Mucosa of rectum (tissue), 2 donors: ENCODE measurements at regions not wholly inside any gene's neighbourhood (a gene's known extent, or its start where the extent isn't known, plus 50 kb on each side); places are given as distances from the start of the nearest gene placed in this dataset.

Experiments used
- H3K27ac ChIP-seq, 2 donors: one replicate each; pipeline ENCODE4 v1.7.0; 2013; ENCODE audit warnings: inconsistent platforms in 2 of 2, low read depth in 2 of 2, low read length in 2 of 2
- H3K27me3 ChIP-seq, 2 donors: one replicate each; pipeline ENCODE4 v1.7.0; 2013; ENCODE audit warnings: low read length in 2 of 2; ENCODE audit not compliant: control insufficient read depth in 2 of 2, insufficient read depth in 2 of 2
- H3K36me3 ChIP-seq, 2 donors: one replicate each; pipeline ENCODE4 v1.7.0; 2013; ENCODE audit warnings: low read length in 2 of 2; ENCODE audit not compliant: control insufficient read depth in 2 of 2, insufficient read depth in 2 of 2
- H3K4me1 ChIP-seq, 2 donors: one replicate each; pipeline ENCODE4 v1.7.0; 2013; ENCODE audit warnings: low read length in 2 of 2, mild to moderate bottlenecking in 1 of 2; ENCODE audit not compliant: control insufficient read depth in 2 of 2, insufficient read depth in 2 of 2
- H3K4me3 ChIP-seq, 2 donors: one replicate each; pipeline ENCODE4 v1.7.0; 2013; ENCODE audit warnings: low read length in 2 of 2
- H3K9ac ChIP-seq, 2 donors: one replicate each; pipeline ENCODE4 v1.7.0; 2013; ENCODE audit warnings: low read length in 2 of 2, low read depth in 1 of 2, mild to moderate bottlenecking in 1 of 2
- H3K9me3 ChIP-seq, 2 donors: one replicate each; pipeline ENCODE4 v1.7.0; 2013; ENCODE audit warnings: low read length in 2 of 2; ENCODE audit not compliant: control insufficient read depth in 2 of 2
- donor health status: healthy.
- donor health status: Normal muscosa, but diverticular disease.

- no peaks in the 10 kb centered on the region for H3K4me1 ChIP-seq
- no peak overlapping the region for H3K9ac ChIP-seq
- H3K9me3 ChIP-seq, result no peaks in the 10 kb centered on the region
- H3K27ac ChIP-seq, result no peak overlapping the region
- no peaks in the 10 kb centered on the region for H3K27me3 ChIP-seq
- H3K4me3 ChIP-seq, result no peak overlapping the region
- no peaks in the 10 kb centered on the region for H3K36me3 ChIP-seq
Measured at GRCh38 chr1:58258082-58258481, 288.4 kb downstream of the OMA1 start.

GRCh38 chr1:58257003-58257402 is 289.5 kb downstream of the OMA1 start:
- H3K27me3 ChIP-seq, result no peaks in the 10 kb centered on the region
- no peaks in the 10 kb centered on the region for H3K9me3 ChIP-seq
- no peaks in the 10 kb centered on the region for H3K4me1 ChIP-seq
- H3K4me3 ChIP-seq, result no peak overlapping the region
- H3K27ac ChIP-seq, result no peak overlapping the region
- no peak overlapping the region for H3K9ac ChIP-seq
- no peaks in the 10 kb centered on the region for H3K36me3 ChIP-seq

GRCh38 chr1:58256546-58256945 is 290.0 kb downstream of the OMA1 start:
- H3K27ac ChIP-seq, result no peak overlapping the region
- H3K36me3 ChIP-seq, result no peaks in the 10 kb centered on the region
- no peak overlapping the region for H3K9ac ChIP-seq
- no peaks in the 10 kb centered on the region for H3K4me1 ChIP-seq
- no peaks in the 10 kb centered on the region for H3K27me3 ChIP-seq
- no peaks in the 10 kb centered on the region for H3K9me3 ChIP-seq
- H3K4me3 ChIP-seq, result no peak overlapping the region

- Histone ChIP-seq H3K4me3 (no peak overlapping the region), H3K27ac (no peak overlapping the region), H3K27me3 (no peaks in the 10 kb centered on the region), H3K36me3 (no peaks in the 10 kb centered on the region), H3K4me1 (no peaks in the 10 kb centered on the region), H3K9ac (no peak overlapping the region), H3K9me3 (no peaks in the 10 kb centered on the region)
Measured at GRCh38 chr1:58256041-58256440, 290.5 kb downstream of the OMA1 start.

GRCh38 chr1:58255192-58255591 is 291.3 kb downstream of the OMA1 start:
- no peak overlapping the region for H3K4me3 ChIP-seq
- H3K9me3 ChIP-seq, result no peaks in the 10 kb centered on the region
- peaks cover 4 to 6% of the 10 kb centered on the region in 2 donors for H3K27me3 ChIP-seq
- H3K4me1 ChIP-seq, result no peaks in the 10 kb centered on the region
- H3K36me3 ChIP-seq, result no peaks in the 10 kb centered on the region
- H3K9ac ChIP-seq, result no peak overlapping the region
- H3K27ac ChIP-seq, result no peak overlapping the region

- Histone ChIP-seq H3K36me3 (no peaks in the 10 kb centered on the region), H3K27ac (no peak overlapping the region), H3K27me3 (peaks cover 8 to 15% of the 10 kb centered on the region in 2 donors), H3K9ac (no peak overlapping the region), H3K4me3 (no peak overlapping the region), H3K9me3 (no peaks in the 10 kb centered on the region), H3K4me1 (no peaks in the 10 kb centered on the region)
Measured at GRCh38 chr1:58251430-58252073, 295.0 kb downstream of the OMA1 start.

- Histone ChIP-seq H3K27ac (no peak overlapping the region), H3K4me3 (peak overlapping the region in 1 of 2 donors; percentile 7), H3K27me3 (peaks cover 8 to 15% of the 10 kb centered on the region in 2 donors), H3K4me1 (no peaks in the 10 kb centered on the region), H3K9ac (no peak overlapping the region), H3K36me3 (no peaks in the 10 kb centered on the region), H3K9me3 (no peaks in the 10 kb centered on the region)
Measured at GRCh38 chr1:58250587-58250948, 296.0 kb downstream of the OMA1 start.

GRCh38 chr1:58249737-58250586 is 296.6 kb downstream of the OMA1 start:
- H3K4me1 ChIP-seq, result no peaks in the 10 kb centered on the region
- peak overlapping the region in 1 of 2 donors; percentile 7 for H3K4me3 ChIP-seq
- H3K9ac ChIP-seq, result no peak overlapping the region
- peaks cover 8 to 15% of the 10 kb centered on the region in 2 donors for H3K27me3 ChIP-seq
- no peaks in the 10 kb centered on the region for H3K9me3 ChIP-seq
- H3K27ac ChIP-seq, result no peak overlapping the region
- H3K36me3 ChIP-seq, result no peaks in the 10 kb centered on the region

GRCh38 chr1:58249388-58249736 is 297.2 kb downstream of the OMA1 start:
- Histone ChIP-seq H3K27ac (no peak overlapping the region), H3K4me3 (no peak overlapping the region), H3K9me3 (no peaks in the 10 kb centered on the region), H3K9ac (no peak overlapping the region), H3K27me3 (peaks cover 8 to 15% of the 10 kb centered on the region in 2 donors), H3K4me1 (no peaks in the 10 kb centered on the region), H3K36me3 (no peaks in the 10 kb centered on the region)

- H3K9me3 ChIP-seq, result no peaks in the 10 kb centered on the region
- no peak overlapping the region for H3K9ac ChIP-seq
- no peaks in the 10 kb centered on the region for H3K36me3 ChIP-seq
- no peak overlapping the region for H3K4me3 ChIP-seq
- H3K4me1 ChIP-seq, result no peaks in the 10 kb centered on the region
- peaks cover 8 to 15% of the 10 kb centered on the region in 2 donors for H3K27me3 ChIP-seq
- no peak overlapping the region for H3K27ac ChIP-seq
Measured at GRCh38 chr1:58248791-58249190, 297.7 kb downstream of the OMA1 start.
